ENCODE measurements at regions not wholly inside any gene's neighbourhood (a gene's known extent, or its start where the extent isn't known, plus 50 kb on each side); places are given as distances from the start of the nearest gene placed in this dataset.
"Not testable (repeated sequence)": the region's sequence is repeated elsewhere in the genome, so short reads cannot be mapped to it uniquely, and the experiment has no call there.

DNA sequence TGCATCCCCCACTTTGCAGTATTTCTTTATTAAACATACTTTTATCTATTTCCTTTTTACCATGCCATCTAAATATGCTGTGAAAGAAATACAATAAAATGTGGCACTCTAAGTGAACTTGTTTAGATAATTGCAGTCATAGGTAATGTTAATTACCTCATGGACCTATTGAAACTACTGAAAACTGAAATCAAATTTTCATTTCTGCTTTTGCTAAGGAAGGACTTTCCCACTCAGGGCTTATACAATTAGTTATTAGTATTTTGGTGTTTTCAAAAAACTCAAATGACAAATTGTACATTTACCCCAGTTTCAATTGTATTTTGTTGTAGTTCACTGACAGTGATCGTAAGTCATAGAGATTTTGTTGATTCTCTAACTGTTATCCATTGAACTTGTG is 88.4 kb downstream of the ID4 start:
- WGBS = 94% methylated on average over 1 of the region's 1 CpG
- no peak overlapping the region for H3K27ac ChIP-seq (replicated peaks in 1 of 4)

GRCh38 chr6:19928461-19928860 is 91.3 kb downstream of the ID4 start:
- TF ChIP-seq POLR2AphosphoS5 (IDR thresholded peaks at IDR 0.05) = no peak
- no peak for TF ChIP-seq EP300 (IDR thresholded peaks at IDR 0.05)
- no peak for TF ChIP-seq POLR2A (IDR thresholded peaks at IDR 0.05; ENCODE audit: low read depth)
- TF ChIP-seq, protein P1, sequence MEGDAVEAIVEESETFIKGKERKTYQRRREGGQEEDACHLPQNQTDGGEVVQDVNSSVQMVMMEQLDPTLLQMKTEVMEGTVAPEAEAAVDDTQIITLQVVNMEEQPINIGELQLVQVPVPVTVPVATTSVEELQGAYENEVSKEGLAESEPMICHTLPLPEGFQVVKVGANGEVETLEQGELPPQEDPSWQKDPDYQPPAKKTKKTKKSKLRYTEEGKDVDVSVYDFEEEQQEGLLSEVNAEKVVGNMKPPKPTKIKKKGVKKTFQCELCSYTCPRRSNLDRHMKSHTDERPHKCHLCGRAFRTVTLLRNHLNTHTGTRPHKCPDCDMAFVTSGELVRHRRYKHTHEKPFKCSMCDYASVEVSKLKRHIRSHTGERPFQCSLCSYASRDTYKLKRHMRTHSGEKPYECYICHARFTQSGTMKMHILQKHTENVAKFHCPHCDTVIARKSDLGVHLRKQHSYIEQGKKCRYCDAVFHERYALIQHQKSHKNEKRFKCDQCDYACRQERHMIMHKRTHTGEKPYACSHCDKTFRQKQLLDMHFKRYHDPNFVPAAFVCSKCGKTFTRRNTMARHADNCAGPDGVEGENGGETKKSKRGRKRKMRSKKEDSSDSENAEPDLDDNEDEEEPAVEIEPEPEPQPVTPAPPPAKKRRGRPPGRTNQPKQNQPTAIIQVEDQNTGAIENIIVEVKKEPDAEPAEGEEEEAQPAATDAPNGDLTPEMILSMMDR (IDR thresholded peaks at IDR 0.05) = no peak
- intact Hi-C loops (cut with DNase I) = no loop called here
- no peaks in the 10 kb centered on the region for H3K27me3 ChIP-seq
- no peaks in the 10 kb centered on the region for H3K9me3 ChIP-seq
- DNase-seq (ENCODE audit: extremely low spot score) = no peak
- 85% methylated on average over 2 of the region's 2 CpGs for WGBS
- H3K27ac ChIP-seq (replicated peaks in 1 of 4) = no peak overlapping the region
- no peaks in the 10 kb centered on the region for H3K4me1 ChIP-seq
- H3K36me3 ChIP-seq = no peaks in the 10 kb centered on the region
- H3K4me3 ChIP-seq = no peak overlapping the region

More for the DNA sequence above, 88.4 kb downstream of the ID4 start:
- TF ChIP-seq, protein P1 (IDR thresholded peaks at IDR 0.05) = no peak
- TF ChIP-seq POLR2AphosphoS5 (IDR thresholded peaks at IDR 0.05) (no peak), EP300 (IDR thresholded peaks at IDR 0.05) (no peak), POLR2A (IDR thresholded peaks at IDR 0.05; ENCODE audit: low read depth) (no peak)
- no peak overlapping the region for H3K4me3 ChIP-seq
- DNase-seq (ENCODE audit: extremely low spot score) = no peak
- no peaks in the 10 kb centered on the region for H3K4me1 ChIP-seq
- H3K36me3 ChIP-seq = no peaks in the 10 kb centered on the region
- intact Hi-C loops (cut with DNase I) = no loop called here
- H3K27me3 ChIP-seq = no peaks in the 10 kb centered on the region
- no peaks in the 10 kb centered on the region for H3K9me3 ChIP-seq

DNA sequence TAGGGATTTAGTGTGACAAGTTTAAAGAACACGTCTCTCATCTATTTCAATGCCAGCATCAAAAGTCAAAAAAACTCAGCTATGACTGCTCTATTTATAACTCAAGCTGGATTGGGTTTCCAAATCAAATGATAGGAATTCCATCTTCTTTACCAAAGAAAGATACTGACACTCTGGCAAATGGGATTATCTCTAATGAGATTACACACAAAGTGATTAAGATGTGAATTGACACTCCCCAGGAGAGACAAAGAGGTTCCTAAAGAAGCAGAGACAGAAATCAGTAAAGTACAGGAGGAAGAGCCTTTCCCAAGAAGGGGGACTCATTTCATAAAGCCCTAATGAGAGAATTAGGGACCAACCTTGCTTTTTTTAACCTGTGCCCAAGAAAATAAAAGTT is 92.1 kb downstream of the ID4 start:
- DNase-seq (ENCODE audit: extremely low spot score) = no peak
- Histone ChIP-seq H3K9me3 (no peaks in the 10 kb centered on the region), H3K4me1 (no peaks in the 10 kb centered on the region), H3K4me3 (no peak overlapping the region), H3K27me3 (no peaks in the 10 kb centered on the region), H3K27ac (replicated peaks in 1 of 4) (no peak overlapping the region), H3K36me3 (no peaks in the 10 kb centered on the region)
- whole genome bisulfite sequencing = 56% methylated on average over 1 of the region's 1 CpG
- intact Hi-C loops (cut with DNase I) = no loop called here
- TF ChIP-seq EP300 (IDR thresholded peaks at IDR 0.05) (no peak), POLR2AphosphoS5 (IDR thresholded peaks at IDR 0.05) (no peak), POLR2A (IDR thresholded peaks at IDR 0.05; ENCODE audit: low read depth) (no peak)
- TF ChIP-seq, protein P1 (IDR thresholded peaks at IDR 0.05) = no peak

DNA sequence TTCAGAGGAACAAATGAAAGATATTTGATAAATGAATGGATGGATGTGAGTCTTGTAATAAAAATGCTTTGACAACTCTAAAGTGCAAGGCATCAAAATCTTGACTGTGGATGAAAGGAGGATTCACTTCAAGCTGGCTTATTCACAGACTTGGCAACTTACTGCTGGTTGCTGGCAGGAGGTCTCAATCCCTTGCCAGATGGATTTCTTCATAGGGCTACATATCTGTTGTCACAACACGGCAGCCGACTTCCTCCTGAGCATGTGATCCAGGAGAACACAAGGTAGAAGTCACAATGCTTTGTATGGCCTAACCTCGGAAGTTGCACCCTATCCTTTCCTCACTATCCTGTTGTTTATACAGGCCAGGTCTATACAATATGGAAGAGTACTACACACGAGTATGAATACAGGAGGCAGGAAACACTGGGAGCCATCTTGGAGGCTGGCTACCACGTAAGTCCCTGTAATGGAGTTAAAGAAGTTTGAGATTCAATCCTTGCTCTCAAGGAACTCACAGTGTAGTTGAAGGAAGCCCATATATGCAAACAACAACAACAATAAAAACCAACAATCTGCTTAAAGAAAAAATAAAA is 97.9 kb downstream of the ID4 start:
- Histone ChIP-seq H3K27me3 (no peaks in the 10 kb centered on the region), H3K27ac (replicated peaks in 1 of 4) (no peak overlapping the region), H3K4me3 (no peak overlapping the region), H3K36me3 (no peaks in the 10 kb centered on the region), H3K9me3 (peaks cover 0 to 5% (median 0%) of the 10 kb centered on the region in 4 donors), H3K4me1 (no peaks in the 10 kb centered on the region)
- no peak for DNase-seq (ENCODE audit: extremely low spot score)
- 81% methylated on average over 5 of the region's 5 CpGs for WGBS
- TF ChIP-seq POLR2AphosphoS5 (IDR thresholded peaks at IDR 0.05) (no peak), EP300 (IDR thresholded peaks at IDR 0.05) (no peak), POLR2A (IDR thresholded peaks at IDR 0.05; ENCODE audit: low read depth) (no peak)
- TF ChIP-seq, protein P1 (IDR thresholded peaks at IDR 0.05) = no peak
- intact Hi-C loops (cut with DNase I) = no loop called here

DNA sequence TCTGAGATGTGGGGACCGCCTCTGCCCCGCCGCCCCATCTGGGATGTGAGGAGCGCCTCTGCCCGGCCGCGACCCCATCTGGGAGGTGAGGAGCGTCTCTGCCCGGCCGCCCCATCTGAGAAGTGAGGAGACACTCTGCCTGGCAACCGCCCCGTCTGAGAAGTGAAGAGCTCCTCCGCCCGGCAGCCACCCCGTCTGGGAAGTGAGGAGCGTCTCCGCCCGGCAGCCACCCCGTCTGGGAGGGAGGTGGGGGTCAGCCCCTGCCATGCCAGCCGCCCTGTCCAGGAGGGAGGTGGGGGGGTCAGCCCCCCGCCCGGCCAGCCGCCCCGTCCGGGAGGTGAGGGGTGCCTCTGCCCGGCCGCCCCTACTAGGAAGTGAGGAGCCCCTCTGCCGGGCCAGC is 102.2 kb downstream of the ID4 start:
- H3K36me3 ChIP-seq; H3K27me3 ChIP-seq; DNase-seq (ENCODE audit: extremely low spot score); H3K9me3 ChIP-seq; H3K27ac ChIP-seq (replicated peaks in 1 of 4); H3K4me3 ChIP-seq; H3K4me1 ChIP-seq; intact Hi-C loops (cut with DNase I): not testable (repeated sequence)
- 100% methylated on average over 9 of the region's 28 CpGs for WGBS

DNA sequence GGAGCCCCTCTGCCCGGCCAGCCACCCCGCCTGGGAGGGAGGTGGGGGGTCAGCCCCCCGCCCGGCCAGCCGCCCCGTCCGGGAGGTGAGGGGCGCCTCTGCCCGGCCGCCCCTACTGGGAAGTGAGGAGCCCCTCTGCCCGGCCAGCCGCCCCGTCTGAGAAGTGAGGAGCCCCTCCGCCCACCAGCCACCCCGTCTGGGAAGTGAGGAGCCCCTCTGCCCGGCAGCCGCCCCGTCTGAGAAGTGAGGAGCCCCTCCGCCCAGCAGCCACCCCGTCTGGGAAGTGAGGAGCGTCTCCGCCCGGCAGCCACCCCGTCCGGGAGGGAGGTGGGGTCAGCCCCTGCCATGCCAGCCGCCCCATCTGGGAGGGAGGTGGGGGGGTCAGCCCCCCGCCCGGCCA is 102.8 kb downstream of the ID4 start:
- H3K36me3 ChIP-seq; H3K27ac ChIP-seq (replicated peaks in 1 of 4); H3K27me3 ChIP-seq; intact Hi-C loops (cut with DNase I); H3K4me1 ChIP-seq; DNase-seq (ENCODE audit: extremely low spot score); H3K4me3 ChIP-seq; H3K9me3 ChIP-seq: not testable (repeated sequence)
- WGBS = 94% methylated on average over 8 of the region's 28 CpGs

All from esophagus muscularis mucosa (tissue), 4 donors.